NCI-H1417 treated with DMSO at 0.1 percent for 48 hours (cell line): ENCODE measurements at regions not wholly inside any gene's neighbourhood (a gene's known extent, or its start where the extent isn't known, plus 50 kb on each side); places are given as distances from the start of the nearest gene placed in this dataset.
"Not testable (repeated sequence)": the region's sequence is repeated elsewhere in the genome, so short reads cannot be mapped to it uniquely, and the experiment has no call there.

ENCODE experiments used
- DNase-seq: peaks from one replicate; lab custom pipeline; 2025; lab: John Stamatoyannopoulos, UW

DNA sequence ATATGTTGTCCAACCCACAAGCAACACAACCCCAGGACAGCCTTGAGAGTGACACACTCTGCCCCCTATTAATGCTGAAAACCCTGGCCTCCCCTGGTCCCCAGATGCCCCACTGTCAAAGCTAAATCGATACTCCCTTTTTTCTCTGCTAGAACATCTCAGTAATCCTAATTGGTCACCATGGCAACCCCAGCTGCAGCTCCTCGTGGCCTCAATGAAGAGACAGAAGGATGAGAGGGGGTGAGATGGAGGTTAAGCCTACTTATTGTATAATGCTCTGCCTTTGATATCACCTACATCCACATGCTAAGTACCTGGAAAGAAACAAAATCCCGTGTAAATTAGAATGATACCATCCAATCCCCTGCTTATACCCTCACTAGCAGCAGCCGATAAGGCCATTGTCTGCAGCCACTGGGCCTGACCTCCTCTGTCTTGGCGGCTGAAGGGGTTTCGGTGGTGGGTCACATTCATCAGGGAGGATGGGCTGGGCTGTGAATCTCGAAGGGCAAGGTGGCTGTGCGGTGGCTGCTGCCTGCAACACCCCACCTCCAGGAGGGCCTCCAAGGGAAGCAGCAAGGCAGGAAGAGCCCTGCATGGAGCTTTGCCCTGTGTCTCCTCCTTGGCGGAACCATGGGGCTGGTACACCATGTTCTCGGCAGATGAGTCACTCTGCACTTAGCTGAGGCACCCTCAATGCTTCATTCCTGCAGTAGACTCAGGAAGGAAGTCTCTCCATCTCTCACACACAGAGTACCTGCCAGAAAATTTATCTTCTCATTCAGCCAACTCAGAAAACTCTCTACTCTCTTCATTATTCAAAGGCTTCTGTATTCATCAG lies 399.5 kb downstream of the BUD13 start:
- DNase-seq = no peak

DNA sequence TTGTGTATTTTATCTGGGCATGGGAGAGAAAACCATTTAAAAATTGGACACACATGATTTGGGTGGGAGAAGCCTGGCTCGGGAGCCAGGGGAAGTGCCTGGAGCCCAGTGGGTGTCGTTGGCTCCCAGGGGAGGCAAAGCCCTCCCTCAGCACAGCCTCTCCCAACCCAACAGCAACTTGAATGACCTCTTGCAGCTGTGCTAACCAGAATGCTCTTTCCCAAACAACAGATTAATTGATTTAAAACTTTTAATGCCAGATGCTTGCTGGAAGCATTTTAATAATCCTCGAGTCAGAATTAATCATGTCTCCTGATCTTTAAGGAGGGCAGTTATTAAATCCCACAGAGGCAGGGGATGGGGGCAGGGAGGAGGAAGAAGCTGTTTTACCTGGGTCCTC lies 401.6 kb downstream of the BUD13 start:
- DNase-seq = no peak

DNA sequence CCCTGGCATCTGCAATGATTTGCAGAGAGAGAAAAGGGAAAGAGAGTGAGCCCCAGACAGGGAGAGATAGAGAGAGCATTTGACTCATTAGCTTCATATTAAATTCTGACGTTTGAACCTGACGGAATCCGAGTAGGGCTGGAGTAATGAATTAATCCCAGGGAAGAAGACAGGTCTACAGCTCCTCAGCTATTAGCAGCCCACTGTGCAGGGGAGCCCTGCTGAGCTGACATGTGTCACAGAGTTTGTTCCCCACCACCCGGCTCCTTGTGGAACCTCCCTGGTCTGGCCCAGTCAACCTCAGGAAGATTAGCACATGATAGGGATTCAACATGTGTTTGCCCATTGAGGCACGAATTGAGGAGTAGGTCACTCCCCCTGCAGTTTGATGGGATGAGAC lies 404.0 kb downstream of the BUD13 start:
- DNase-seq = no peak

DNA sequence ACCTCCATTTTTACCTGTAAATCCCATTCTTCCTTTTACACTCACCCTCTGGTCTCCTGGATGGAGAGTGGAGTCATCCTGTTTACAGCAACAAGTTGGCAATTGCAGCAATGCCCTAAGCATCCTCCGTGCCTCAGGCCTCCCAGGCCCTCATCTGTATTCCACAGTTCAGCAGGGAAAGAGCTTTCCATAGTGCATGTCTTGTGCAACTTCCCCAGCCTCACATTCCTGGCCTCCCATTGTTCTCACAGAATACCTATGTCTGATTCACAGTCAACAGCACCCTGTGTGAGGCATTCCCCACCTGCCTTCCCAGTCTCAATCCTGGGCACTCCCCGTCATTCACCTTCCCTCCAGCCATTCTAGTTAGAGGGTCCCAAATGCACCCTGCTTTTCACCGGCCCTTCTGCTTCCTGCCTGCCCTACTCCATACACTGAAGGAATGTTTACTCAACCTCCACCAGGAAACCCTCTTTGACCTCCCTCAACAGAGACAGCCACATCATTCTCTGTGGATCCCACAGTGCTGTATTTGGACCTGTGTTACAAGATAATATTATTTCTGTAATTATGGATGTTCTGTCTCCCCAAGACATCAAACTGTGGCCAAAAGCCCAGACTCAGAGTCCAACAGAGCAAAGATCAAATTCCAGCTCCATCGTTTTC lies 405.7 kb downstream of the BUD13 start:
- DNase-seq = no peak

DNA sequence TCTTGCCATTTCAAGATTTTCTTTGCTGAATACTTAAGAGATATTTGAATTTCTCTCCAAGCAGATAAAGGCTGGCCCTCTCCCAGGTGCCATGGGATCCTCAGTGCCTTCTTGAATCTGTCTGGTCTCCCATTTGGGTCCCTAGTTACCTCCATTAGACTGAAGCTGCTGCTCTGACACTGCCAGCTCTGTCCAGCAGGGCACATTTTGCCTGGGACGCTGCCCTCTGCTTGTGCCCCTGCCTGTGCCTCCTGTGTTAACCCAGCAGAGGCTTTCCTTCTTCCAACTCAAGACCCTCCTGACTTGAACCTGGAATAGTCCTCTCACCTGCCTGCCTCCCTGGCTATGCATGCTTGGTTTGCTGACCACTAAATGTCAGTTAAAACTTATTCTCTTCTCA lies 406.3 kb downstream of the BUD13 start:
- DNase-seq = no peak

DNA sequence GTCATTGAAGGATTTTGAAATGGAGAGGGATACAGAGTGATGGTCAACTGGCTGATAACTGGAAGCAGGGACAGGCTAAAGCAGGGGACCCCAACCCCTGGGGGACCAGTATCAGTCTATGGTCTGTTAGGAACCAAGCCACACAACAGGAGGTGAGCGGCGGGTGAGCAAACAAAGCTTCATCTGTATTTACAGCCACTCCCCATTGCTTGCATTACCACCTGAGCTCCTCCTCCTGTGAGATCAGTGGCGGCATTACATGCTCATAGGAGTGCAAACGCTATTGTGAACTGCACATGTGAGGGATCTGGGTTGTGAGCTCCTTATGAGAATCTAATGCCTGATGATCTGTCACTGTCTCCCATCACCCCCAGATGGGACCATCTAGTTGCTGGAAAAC lies 407.9 kb downstream of the BUD13 start:
- DNase-seq = not testable (repeated sequence)

DNA sequence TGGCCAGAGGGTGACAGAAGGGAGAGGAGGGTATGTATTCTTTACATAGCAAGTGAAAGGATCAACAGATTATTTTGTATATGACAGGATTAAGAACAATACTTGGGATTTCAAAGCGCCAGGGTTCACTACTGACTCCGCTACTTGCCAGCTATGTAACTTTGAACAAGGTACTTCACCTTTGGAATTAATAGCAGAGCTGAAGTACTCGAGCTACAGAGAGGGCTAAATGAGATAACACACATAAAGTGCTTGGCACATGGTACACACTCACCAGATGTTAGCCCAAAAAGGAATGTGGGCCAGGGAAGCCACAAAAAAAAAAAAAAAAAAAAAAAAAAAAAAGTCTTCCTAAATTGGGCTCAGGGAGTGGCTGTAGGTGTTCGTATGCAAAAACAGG lies 408.4 kb downstream of the BUD13 start:
- no peak for DNase-seq

DNA sequence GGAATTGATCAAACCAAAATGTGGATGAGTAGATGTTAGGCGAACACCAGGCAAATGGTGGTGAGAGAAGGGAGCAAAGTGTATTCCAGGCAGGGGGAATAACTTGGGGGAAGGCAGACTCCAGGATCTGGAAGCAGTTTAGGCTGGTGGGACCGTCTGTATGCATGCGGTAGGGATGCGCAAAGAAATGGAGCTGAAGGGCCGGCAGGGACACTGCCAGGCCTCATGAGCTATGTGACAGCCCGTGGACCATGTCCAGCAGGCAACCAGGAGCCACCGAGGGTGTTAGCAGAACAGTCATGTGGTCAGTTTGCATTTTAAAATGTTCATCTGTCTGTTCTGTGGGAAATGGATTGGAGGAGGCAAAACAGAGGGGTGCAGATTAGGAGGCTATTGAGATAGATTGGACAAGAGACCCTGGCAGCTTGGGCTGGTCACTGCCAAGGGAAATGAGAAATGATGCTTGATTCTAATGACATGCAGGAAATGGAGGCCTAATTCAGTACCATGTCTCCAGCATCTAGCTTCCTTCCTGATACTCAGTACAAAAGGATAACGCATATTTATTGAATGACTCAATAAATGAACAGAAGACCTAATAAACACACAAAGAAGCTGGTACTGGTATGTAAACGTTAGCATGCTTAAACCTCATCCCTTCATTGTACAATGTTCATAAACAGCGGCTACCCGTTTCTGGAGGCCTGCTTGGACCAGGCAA lies 412.4 kb downstream of the BUD13 start:
- DNase-seq = no peak

DNA sequence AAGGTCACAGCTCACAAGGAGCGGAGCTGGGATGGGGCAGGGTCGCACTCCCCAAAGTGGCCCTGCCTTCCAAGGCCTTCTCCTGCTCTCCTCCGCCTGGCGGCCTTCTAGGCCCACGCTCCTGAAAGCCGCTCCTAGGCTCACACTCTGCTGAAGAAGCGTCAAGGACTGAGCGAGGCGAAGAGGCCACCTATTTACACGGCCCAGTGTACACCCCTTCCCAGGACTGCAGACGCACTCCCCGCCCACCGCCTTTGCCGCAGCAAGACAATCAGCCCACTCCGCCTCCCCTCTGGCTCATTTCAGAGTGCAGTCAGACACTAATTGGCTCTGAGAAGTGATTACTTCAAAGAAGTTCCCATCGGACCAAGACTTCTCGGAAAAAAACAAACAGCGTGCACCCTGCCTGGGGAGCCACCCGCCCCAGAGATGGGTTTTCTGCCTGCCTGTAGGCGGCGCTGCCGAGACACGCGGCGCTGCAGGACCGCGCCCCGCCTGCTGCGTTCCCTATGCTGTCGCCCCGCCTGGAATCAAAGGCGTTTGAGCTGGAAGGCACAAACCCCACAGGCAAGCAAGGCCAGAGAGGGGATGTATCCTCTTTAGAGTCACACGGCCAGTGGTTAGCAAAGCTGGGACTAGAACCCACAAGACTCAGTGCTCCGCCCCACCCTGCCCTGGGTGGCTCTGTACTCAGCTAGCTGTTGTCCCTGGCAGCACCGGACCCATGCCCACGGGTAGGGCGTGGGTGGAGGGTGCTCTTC lies 414.8 kb downstream of the BUD13 start:
- DNase-seq = no peak

DNA sequence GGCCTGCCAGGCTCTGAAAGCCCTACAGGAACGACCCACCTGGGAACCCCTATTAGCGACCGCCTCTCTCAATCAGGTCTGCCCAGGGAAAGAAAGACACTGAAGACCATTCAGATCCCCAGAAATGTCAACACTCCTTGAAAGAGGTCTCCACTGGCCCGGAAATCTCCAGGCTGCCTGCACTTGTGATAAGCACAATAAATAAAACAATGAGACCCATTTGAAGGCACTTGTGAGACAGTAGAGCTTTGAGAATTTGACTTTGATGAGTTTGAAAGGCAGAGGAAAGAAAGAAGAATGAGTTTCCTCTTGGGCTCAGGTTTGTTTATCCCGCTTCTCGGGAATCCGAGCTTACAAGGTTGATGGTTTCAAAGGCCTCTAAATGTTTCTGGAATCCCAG lies 416.3 kb downstream of the BUD13 start:
- DNase-seq = no peak

DNA sequence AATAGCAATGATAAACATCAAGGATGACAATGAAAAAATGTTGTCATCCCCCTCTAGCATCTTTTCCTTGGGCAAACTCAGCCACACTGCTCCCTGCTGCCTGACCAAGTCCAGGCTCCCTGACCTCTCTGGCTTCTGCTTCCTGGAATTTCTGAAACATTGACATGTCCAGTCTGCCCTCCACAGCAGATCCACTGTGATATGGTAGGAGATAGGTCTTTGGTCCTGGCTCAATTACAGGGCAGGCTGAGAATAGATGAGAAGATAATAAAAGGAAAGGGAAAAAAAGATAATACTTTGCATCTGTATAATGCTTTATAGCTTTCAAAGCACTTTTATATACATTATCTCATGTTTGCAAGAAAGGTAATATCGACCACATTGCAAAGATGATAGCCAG lies 417.7 kb downstream of the BUD13 start:
- no peak for DNase-seq

DNA sequence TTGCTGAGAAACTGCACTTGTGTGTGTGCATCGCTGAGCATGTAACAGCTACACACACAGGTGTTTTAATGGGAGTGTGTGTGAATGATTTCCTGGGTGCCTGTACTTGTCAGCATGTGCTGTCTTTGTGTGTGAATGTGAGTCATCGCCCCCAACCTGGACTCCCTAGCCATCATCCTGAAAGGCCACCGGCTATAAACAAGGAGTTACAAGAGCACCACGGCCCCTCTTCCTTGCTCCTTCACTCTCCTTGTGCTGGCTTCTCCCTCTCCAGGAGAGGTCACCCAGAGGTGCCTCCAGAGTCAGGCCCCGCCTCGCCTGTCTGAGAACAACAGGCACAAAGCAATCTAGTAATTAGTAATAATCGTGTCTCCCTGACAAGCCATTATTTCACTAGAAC lies 419.2 kb downstream of the BUD13 start:
- DNase-seq = no peak

DNA sequence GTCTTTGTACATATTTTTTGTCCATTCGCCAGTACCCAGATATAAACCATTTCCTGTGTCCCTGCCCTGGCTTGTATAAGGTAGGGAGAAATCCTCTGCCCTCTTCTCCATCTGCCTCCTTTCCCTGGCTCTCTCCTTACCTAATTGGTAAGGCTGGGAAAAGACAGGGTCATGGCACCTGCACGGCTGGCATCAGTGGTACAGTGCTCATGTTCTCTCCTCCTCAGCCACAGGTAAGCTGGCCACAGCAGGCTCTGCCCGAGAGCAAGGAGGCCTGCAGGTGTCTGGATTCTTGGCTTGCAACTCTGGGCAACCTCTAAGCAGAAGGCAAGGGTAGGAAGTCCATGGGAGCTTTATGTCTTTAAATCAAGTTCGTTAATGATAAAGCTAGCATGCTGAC lies 419.9 kb downstream of the BUD13 start:
- no peak for DNase-seq

DNA sequence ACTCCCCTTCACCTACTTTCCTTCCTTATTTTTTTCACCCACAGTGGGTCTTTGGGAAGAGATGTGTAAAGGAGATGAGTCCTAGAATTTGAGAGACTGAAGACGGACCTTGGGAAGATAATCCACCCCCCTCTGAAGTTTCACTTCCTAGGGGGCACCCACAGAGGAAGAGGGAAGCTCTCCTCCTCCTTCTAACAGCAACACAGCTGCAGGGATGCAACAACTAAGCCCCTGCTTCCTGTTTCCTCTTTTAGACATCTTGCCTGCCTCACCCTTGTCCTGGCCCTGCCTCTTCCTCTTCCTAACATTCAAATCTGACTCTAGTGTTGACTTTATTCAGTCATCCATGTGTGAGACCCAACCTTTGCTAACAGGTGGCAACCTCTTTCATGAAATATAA lies 424.6 kb downstream of the BUD13 start:
- no peak for DNase-seq

DNA sequence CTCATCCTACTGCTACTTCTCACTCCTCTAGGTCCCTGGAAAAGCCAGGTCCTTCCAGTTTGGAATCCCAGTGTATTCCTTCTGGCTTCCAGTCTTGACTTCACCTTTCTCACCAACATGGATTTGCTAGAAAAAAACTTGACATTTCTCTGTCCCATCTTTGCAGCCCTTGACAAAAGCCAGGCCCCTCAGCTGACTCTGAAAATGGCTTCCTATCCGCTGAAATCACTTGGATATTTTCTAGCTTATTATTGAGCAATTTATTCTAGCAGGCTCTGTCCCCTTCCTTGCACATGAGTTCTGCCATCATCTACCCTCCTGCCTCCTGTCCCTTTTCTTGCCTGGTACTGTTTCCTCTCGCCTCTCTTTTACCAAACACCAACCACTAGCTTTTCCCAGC lies 427.2 kb downstream of the BUD13 start:
- DNase-seq = no peak

DNA sequence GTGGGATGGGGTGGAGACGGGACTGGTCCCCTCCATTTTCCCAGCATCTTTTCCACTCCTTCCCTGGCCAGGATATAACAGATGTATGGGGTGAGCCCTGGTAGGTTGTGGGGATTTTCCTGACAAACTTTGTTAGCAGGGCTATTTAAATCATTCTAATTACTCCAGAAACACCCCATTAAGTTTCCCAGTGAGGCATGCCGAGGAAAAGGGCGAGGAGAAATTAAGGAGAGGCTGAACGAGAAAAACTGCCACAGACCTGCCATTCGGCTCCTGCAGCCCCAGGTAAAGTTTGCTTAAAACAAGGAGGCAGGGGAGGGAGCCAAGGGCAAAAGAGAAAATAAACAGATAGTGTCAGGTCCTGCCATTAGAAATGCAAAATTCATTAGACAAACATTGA lies 428.2 kb downstream of the BUD13 start:
- no peak for DNase-seq

DNA sequence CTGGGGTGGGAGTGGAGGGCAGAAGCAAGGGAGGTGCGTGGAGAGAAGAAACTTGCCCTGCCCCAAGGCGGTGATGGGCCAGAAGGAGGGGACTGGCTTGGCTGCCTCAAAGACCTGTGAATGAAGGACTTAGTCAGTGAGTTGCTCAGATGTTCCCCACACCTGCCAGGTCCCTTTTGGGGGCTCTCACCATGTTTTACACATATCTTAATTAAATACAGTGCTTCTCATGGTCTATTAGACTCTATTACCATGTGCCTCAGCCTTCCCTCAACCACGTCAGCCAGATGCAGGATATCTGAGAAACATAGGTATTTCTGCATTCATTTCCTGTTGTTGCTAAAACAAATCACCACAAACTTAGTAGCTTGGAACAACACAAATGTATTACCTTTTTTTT lies 429.5 kb downstream of the BUD13 start:
- no peak for DNase-seq

DNA sequence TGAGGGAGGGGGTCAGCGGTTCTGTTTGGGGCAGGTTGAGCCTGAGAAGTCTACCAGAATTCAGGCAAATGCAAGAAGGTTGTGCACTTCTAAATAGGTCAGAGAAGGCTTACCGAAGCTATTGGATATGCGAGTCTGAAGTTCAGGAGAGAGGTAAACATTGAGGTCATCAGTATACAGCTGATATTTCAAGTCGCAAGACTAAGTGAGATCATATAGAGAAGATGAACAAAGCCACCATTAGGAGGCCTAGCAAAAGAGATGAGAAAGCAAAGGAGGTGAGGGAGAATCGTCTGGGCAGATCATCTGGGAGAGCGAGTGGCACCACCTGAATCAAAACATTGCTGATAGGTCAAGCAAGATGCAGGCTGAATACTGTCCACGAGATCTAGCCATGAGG lies 430.6 kb downstream of the BUD13 start:
- no peak for DNase-seq

DNA sequence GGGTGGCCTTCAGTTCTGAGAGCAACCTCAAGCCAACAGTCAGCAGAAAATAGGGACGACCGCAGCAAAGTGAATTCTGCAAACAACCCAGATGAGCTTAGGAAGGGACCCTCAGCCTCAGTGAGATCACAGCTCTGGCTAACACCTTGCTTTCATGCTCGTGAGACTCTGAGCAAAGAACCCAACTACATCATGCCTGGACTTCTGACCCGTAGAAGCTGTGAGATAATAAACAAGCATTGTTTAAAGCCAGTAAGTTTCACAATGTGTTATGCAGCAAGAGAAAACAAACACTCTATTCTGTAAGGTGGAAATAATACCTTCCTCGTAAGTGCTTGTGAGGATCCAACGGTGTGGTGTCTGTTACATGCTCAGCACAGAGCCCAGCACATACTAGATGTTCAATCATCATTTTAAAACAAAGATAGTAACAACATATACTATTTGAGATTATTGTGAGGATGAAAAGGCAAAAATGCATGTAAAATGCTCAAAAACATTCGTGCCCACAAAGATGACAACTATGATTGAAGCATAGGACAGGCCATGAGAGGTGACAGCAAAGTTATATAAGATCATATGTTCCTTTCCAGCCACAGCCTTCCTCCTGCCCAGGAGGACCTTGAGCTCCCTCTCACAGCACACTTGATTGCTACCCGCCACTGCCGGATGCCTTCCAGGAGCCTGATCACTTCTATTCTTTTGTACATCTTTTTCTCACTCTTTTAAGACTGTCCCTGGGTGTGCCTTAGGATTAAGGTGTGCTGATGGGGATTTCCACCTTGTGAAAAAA lies 433.3 kb downstream of the BUD13 start:
- no peak for DNase-seq

DNA sequence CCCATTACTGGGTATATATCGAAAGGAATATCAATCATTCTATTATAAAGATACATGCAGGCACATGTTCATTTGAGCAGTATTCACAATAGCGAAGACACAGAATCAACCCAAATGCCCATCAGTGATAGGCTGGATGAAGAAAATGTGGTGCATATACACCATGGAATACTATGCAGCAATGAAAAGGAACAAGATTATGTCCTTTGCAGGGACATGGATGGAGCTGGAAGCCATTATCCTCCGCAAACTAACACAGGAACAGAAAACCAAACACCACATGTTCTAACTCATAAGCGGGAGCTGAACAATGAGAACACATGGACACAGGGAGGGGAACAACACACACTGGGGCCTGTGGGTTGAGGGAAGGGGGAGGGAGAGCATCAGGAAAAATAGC lies 434.3 kb downstream of the BUD13 start:
- DNase-seq = not testable (repeated sequence)

DNA sequence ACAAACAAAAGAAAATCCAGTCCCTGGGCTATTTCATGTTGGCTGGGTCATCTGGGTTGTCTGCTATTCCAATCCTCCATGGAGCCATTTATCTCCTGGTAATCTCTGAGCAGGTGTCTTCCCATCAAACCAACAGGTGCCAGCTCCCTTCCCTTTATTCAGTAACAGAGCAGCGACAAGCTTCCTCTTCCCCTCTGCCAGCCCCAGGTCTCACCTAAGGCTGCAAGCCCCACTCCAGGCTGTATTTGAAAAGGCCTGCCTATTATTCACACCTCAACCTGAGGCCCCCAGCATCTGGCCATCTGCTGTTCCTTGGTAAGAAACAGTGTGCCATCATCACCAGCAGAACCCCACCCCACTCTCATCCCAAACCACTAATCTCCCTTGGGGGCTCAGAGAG lies 436.2 kb downstream of the BUD13 start:
- DNase-seq = no peak

DNA sequence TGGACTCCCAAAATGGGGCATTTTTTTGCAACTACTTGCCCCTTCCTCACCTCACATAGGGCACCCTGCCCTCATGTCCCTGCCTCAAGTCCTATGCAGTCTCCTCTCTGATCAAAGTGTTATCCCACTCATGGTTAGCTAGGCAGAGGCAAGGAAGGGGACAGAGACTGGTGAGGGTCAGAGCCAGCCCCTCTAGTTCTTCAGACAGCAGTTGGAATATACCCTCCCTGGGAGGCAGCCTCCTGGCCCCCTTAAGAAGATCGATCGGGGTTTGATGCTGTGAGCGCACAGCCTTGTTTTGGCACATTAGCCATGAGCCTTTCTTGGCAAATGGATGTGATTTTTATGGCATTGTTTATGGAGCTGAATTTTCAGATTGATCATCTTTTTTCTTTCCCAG lies 436.9 kb downstream of the BUD13 start:
- DNase-seq = no peak
